Karpas-422 (cell line): ENCODE measurements at regions not wholly inside any gene's neighbourhood (a gene's known extent, or its start where the extent isn't known, plus 50 kb on each side); places are given as distances from the start of the nearest gene placed in this dataset.
"Not testable (repeated sequence)": the region's sequence is repeated elsewhere in the genome, so short reads cannot be mapped to it uniquely, and the experiment has no call there.

Experiments
- DNase-seq: peaks from one replicate; pipeline ENCODE4 v3.0.0-alpha.2; 2015
- H2AFZ ChIP-seq: fragments of 200-600 bp; sonication (generic); 2 replicates; pipeline ENCODE4 v1.6.1; 2014; ENCODE audit warnings: antibody characterized with exemption, low read length, mixed read lengths
- H3K27ac ChIP-seq: fragments of 200-600 bp; sonication (generic); 2 replicates; pipeline ENCODE4 v1.5.1; 2014; ENCODE audit warnings: mild to moderate bottlenecking, low read length, moderate library complexity
- H3K27me3 ChIP-seq: fragments of 200-600 bp; sonication (generic); 2 replicates; pipeline ENCODE4 v1.6.1; 2014; ENCODE audit warnings: low read length, mixed read lengths
- H3K36me3 ChIP-seq: fragments of 200-600 bp; sonication (generic); 2 replicates; pipeline ENCODE4 v1.6.1; 2014; ENCODE audit warnings: low read length, mixed read lengths; ENCODE audit not compliant: insufficient read depth
- H3K4me1 ChIP-seq: fragments of 200-600 bp; sonication (generic); 2 replicates; pipeline ENCODE4 v1.6.1; 2014; ENCODE audit warnings: mild to moderate bottlenecking, low read length, mixed read lengths
- H3K4me2 ChIP-seq: fragments of 200-600 bp; sonication (generic); 2 replicates; pipeline ENCODE4 v1.6.1; 2014; ENCODE audit warnings: low read length, low read depth, mild to moderate bottlenecking; ENCODE audit not compliant: poor library complexity, severe bottlenecking
- H3K4me3 ChIP-seq: fragments of 200-600 bp; sonication (generic); 2 replicates; pipeline ENCODE4 v1.5.1; 2014; ENCODE audit warnings: mild to moderate bottlenecking, antibody characterized with exemption, low read length, mixed read lengths
- H3K79me2 ChIP-seq: fragments of 200-600 bp; sonication (generic); 2 replicates; pipeline ENCODE4 v1.6.1; 2014; ENCODE audit warnings: mild to moderate bottlenecking, low read length, mixed read lengths
- H3K9ac ChIP-seq: fragments of 200-600 bp; sonication (generic); 2 replicates; pipeline ENCODE4 v1.6.0; 2014; ENCODE audit warnings: low read length
- H3K9me2 ChIP-seq: fragments of 200-600 bp; sonication (generic), shearing (Covaris generic); replicated peaks from 2 replicates; pipeline ENCODE4 v1.6.0; 2014; ENCODE audit warnings: mild to moderate bottlenecking, low read length, moderate library complexity; ENCODE audit not compliant: insufficient read depth
- H3K9me3 ChIP-seq: fragments of 300-700, 200-600 bp; sonication (generic); 2 replicates; pipeline ENCODE4 v1.6.1; 2014; ENCODE audit warnings: low read length, mixed read lengths
- H4K20me1 ChIP-seq: fragments of 200-600 bp; sonication (generic); 2 replicates; pipeline ENCODE4 v1.6.1; 2014; ENCODE audit warnings: mild to moderate bottlenecking, antibody characterized with exemption, low read length, low read depth; ENCODE audit not compliant: insufficient read depth

DNA sequence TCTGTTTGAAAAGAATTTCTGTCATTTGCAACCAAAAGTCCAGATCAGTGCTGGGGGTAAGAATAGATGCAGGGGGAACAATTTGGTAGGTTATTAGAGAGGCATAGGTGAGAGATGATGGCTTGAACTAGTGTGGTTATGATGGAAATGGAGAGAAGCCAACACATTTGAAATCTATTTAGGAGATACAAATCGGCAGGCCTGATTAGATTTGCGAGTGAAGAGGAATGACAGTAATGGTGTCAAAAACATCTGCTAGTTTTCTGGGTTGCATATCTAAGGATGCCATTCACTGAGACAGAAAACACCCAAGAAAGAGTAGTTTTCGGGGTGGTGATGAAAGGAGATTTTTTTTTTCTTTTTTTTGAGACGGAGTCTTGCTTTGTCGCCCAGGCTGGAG lies 138.1 kb downstream of the LMNTD1 start:
- no peaks in the 10 kb centered on the region for H3K9me3 ChIP-seq
- no peak overlapping the region for H3K27ac ChIP-seq
- no peak overlapping the region for H3K4me2 ChIP-seq
- no peak for DNase-seq
- no peaks in the 10 kb centered on the region for H3K4me1 ChIP-seq
- no peaks in the 10 kb centered on the region for H3K36me3 ChIP-seq
- no peak overlapping the region for H2AFZ ChIP-seq
- H3K27me3 ChIP-seq, result no peaks in the 10 kb centered on the region
- H4K20me1 ChIP-seq, result no peaks in the 10 kb centered on the region
- H3K9ac ChIP-seq, result no peak overlapping the region
- H3K9me2 ChIP-seq, result no peaks in the 10 kb centered on the region
- H3K79me2 ChIP-seq, result no peaks in the 10 kb centered on the region
- H3K4me3 ChIP-seq, result no peak overlapping the region

DNA sequence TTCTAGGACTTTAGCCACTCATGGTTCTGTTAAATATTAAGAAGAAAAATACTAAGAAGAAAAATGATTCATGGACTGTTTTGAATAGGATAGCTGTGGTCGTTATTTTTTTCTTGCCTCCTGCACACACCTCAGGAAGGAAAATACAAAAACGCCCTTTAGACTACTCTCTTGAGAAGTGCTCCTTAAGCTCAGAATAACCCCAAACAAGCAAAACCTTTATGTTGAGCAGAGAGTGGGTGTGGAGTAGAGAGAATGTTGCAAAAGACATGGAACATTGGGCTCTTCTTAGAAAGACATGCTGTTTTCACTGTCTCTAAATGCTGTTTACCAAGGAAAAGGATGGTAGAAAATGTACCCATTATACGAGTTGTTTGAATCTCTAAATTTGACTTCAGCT lies 140.3 kb downstream of the LMNTD1 start:
- Histone ChIP-seq H3K27me3 (no peaks in the 10 kb centered on the region), H3K4me2 (no peak overlapping the region), H3K4me1 (no peaks in the 10 kb centered on the region), H3K27ac (no peak overlapping the region), H3K9ac (no peak overlapping the region), H3K79me2 (no peaks in the 10 kb centered on the region), H3K9me3 (no peaks in the 10 kb centered on the region), H4K20me1 (no peaks in the 10 kb centered on the region), H2AFZ (no peak overlapping the region), H3K36me3 (no peaks in the 10 kb centered on the region), H3K9me2 (no peaks in the 10 kb centered on the region), H3K4me3 (no peak overlapping the region)
- DNase-seq, result no peak

DNA sequence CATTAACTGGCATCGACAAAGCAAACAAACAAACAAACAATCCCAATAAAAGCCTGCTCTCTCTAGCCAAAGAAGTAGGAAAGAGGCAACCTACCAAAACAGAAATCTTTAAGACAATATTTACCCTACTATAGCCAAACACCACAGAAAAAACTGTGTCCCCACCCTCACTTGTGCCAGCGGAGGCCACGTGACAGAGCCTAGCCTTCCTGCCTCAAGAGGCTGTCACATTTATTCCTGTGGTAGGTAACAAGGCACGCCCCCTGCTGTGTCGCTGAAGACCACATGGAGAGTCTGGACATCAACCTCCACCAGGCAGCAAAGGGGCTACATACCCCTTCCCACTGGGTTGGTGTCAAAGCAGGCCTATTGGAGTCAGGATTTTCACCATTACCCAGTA lies 148.1 kb downstream of the LMNTD1 start:
- Histone ChIP-seq H4K20me1 (no peaks in the 10 kb centered on the region), H3K9me3 (no peaks in the 10 kb centered on the region), H3K4me1 (no peaks in the 10 kb centered on the region), H3K9me2 (no peaks in the 10 kb centered on the region), H2AFZ (no peak overlapping the region), H3K9ac (no peak overlapping the region), H3K4me3 (no peak overlapping the region), H3K79me2 (no peaks in the 10 kb centered on the region), H3K36me3 (no peaks in the 10 kb centered on the region), H3K27ac (no peak overlapping the region), H3K4me2 (no peak overlapping the region), H3K27me3 (no peaks in the 10 kb centered on the region)
- no peak for DNase-seq

DNA sequence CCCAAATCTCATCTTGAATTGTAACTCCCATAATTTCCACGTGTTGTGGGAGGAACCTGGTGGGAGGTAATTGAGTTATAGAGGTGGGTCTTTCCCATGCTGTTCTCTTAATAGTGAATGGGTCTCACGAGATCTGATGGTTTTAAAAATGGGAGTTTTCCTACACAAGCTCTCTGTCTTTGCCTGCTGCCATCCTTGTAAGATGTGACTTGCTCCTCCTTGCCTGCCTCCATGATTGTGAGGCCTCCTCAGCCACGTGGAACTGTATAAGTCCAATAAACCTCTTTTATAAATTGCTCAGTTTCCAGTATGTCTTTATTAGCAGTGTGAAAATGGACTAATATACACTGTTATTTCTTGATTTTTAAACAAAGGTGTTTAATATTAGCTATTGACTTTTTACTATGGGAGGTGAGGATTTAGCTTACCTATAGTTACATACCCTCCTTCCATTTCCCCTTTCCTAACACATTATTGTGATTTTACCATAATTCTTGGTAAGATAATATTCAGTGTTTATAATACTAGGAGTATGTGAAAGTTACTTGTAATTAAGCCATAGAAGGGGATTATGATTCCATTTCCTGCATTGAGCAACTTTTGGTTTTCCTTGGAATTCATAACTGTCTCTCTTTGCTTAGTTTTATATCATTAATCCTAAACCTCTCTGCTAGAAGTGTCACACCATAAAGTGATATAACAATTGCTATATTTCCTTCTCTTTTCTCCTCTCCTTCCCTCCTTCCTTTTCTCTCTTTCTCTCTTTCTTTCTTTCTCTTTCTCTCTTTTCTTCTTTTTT lies 151.0 kb upstream of the KRAS start:
- no peaks in the 10 kb centered on the region for H3K36me3 ChIP-seq
- no peak for DNase-seq
- H2AFZ ChIP-seq, result no peak overlapping the region
- H3K4me2 ChIP-seq, result no peak overlapping the region
- no peaks in the 10 kb centered on the region for H3K79me2 ChIP-seq
- H3K4me3 ChIP-seq, result no peak overlapping the region
- no peaks in the 10 kb centered on the region for H4K20me1 ChIP-seq
- H3K9ac ChIP-seq, result no peak overlapping the region
- no peaks in the 10 kb centered on the region for H3K27me3 ChIP-seq
- H3K27ac ChIP-seq, result no peak overlapping the region
- H3K9me2 ChIP-seq, result no peaks in the 10 kb centered on the region
- H3K4me1 ChIP-seq, result no peaks in the 10 kb centered on the region
- H3K9me3 ChIP-seq, result no peaks in the 10 kb centered on the region

DNA sequence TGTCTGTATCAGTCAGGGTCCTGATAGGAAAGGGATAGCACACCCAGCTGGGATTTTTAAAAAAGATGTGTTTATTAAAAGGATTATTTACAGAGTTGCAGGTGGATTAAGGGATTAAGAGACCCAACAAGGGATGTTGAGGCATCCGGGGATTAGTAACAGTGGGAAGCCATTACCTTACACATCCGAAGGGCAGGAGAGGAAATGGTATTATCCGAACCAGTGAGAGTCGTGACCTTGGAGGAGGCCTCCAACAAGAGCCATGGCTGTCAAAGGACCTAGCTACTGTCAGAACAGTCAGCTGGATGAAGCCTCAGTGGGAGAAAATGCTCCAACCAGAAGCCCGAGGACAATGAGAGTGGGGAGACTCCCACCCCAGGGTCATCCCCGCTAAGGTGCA lies 146.3 kb upstream of the KRAS start:
- Histone ChIP-seq H3K36me3 (no peaks in the 10 kb centered on the region), H3K4me2 (no peak overlapping the region), H3K27me3 (no peaks in the 10 kb centered on the region), H3K9me3 (no peaks in the 10 kb centered on the region), H3K4me3 (no peak overlapping the region), H3K4me1 (no peaks in the 10 kb centered on the region), H3K27ac (no peak overlapping the region), H4K20me1 (no peaks in the 10 kb centered on the region), H3K9ac (no peak overlapping the region), H2AFZ (no peak overlapping the region), H3K79me2 (no peaks in the 10 kb centered on the region), H3K9me2 (no peaks in the 10 kb centered on the region)
- DNase-seq, result no peak

DNA sequence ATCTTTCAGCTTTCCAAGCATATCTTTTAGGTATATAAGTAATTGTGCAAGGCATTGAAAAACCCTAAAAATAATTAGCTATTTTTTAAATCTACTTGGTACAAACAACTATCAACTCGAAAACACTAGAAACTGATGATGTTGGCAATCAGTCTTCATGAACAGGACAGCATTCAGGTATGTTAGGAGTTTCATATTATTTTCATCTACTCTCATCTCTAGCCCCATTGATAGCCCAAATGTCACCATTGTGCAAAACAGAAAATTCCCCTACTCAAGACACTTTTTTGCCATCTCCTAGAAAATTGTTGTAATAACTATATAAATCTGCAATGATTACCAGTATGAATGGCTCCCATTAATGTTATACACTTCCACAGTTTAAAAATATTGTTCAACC lies 144.5 kb upstream of the KRAS start:
- Histone ChIP-seq H3K27ac (no peak overlapping the region), H3K9me3 (no peaks in the 10 kb centered on the region), H3K27me3 (no peaks in the 10 kb centered on the region), H3K9ac (no peak overlapping the region), H3K36me3 (no peaks in the 10 kb centered on the region), H3K4me3 (no peak overlapping the region), H3K4me1 (no peaks in the 10 kb centered on the region), H2AFZ (no peak overlapping the region), H3K4me2 (no peak overlapping the region), H3K79me2 (no peaks in the 10 kb centered on the region), H4K20me1 (no peaks in the 10 kb centered on the region), H3K9me2 (no peaks in the 10 kb centered on the region)
- DNase-seq, result no peak

DNA sequence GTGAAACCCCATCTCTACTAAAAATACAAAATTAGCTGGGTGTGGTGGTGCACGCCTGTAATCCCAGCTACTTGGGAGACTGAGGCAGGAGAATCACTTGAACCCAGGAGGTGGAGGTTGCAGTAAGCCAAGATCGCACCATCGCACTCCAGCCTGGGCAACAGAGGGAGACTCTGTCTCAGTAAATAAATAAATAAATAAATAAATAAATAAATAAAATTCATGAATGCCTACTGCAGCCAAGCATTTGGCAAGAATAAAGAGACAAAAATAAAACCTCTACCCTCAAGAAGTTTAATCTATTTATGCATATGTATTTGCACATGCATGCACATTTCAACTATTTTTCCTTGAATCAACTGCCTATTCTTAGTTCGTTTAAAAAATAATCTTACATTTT lies 144.0 kb upstream of the KRAS start:
- not testable (repeated sequence) for H3K27ac ChIP-seq, H2AFZ ChIP-seq, H3K4me3 ChIP-seq, H3K4me2 ChIP-seq, H3K4me1 ChIP-seq, H3K9ac ChIP-seq, H4K20me1 ChIP-seq, H3K79me2 ChIP-seq, H3K9me3 ChIP-seq, H3K9me2 ChIP-seq, H3K27me3 ChIP-seq, H3K36me3 ChIP-seq, DNase-seq

DNA sequence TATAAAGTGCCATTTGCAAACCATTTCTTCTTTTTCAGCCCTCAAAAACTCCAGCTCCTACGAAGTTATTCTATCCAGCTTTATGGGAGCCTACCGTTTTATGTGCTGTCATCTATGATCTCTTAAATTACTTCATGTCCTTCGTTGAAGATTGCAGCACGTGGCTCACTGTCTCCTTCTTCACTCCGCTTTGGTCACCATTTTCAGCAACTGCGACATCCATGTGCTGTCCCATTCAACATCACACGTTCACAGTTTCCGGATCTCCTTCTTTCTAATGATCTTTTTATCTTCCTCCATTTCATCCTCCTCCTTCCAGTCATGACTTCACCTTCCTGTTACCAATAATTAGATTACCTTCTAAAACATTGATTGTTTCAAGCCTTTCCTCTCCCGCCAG lies 143.3 kb upstream of the KRAS start:
- Histone ChIP-seq H3K79me2 (no peaks in the 10 kb centered on the region), H2AFZ (no peak overlapping the region), H3K9me3 (no peaks in the 10 kb centered on the region), H3K4me1 (no peaks in the 10 kb centered on the region), H3K27ac (no peak overlapping the region), H3K4me2 (no peak overlapping the region), H3K9ac (no peak overlapping the region), H3K36me3 (no peaks in the 10 kb centered on the region), H3K9me2 (no peaks in the 10 kb centered on the region), H3K4me3 (no peak overlapping the region), H4K20me1 (no peaks in the 10 kb centered on the region), H3K27me3 (no peaks in the 10 kb centered on the region)
- no peak for DNase-seq

DNA sequence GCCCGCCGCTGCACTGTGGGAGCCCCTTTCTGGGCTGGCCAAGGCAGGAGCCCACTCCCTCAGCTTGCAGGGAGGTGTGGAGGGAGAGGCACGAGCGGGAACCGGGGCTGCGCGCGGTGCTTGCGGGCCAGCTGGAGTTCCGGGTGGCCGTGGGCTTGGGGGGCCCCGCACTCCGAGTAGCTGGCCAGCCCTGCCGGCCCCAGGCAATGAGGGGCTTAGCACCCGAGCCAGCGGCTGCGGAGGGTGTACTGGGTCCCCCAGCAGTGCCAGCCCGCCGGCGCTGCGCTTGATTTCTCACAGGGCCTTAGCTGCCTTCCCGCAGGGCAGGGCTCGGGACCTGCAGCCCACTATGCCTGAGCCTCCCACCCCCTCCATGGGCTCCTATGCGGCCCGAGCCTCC lies 140.6 kb upstream of the KRAS start:
- not testable (repeated sequence) for H3K9me2 ChIP-seq, H4K20me1 ChIP-seq, DNase-seq, H3K36me3 ChIP-seq, H3K4me1 ChIP-seq, H3K79me2 ChIP-seq, H3K4me2 ChIP-seq, H3K4me3 ChIP-seq, H3K27ac ChIP-seq, H3K9me3 ChIP-seq, H2AFZ ChIP-seq, H3K27me3 ChIP-seq, H3K9ac ChIP-seq
